ENCODE measurements at regions not wholly inside any gene's neighbourhood (a gene's known extent, or its start where the extent isn't known, plus 50 kb on each side); places are given as distances from the start of the nearest gene placed in this dataset.

GRCh38 chr4:187236209-187236890 lies 512.7 kb upstream of the FAT1 start:
- Histone ChIP-seq H3K9me3 (no peaks in the 10 kb centered on the region), H3K27me3 (no peaks in the 10 kb centered on the region), H3K36me3 (no peaks in the 10 kb centered on the region), H3K4me3 (ENCODE audit: low read depth in 1 of 2, low read length in 1 of 2) (no peak overlapping the region), H3K27ac (no peak overlapping the region), H3K4me1 (ENCODE audit: control insufficient read depth in 1 of 2, insufficient read depth in 1 of 2, low read depth in 1 of 2, low read length in 1 of 2) (no peaks in the 10 kb centered on the region)
- TF ChIP-seq CTCF (IDR thresholded peaks at IDR 0.05) = no peak

DNA sequence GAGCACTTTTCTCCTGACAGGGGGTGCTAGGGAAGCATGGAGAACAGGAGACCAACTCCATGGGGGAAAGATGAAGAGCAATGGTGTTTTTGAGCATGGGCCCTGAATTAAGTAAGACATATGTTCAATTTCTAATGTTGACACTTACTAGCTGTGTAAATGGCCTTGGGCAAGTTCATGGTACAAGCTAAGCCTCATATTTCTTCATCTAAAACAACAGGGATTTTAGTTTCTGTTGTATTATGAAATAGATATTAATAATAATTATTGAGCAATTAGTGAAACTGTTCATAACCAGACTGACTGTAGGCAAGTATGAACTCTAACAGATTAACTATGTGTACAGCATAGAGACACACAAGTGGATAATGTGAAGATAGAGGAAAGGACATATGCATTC lies 515.0 kb upstream of the FAT1 start:
- H3K27ac ChIP-seq = no peak overlapping the region
- no peaks in the 10 kb centered on the region for H3K4me1 ChIP-seq (ENCODE audit: control insufficient read depth in 1 of 2, insufficient read depth in 1 of 2, low read depth in 1 of 2, low read length in 1 of 2)
- TF ChIP-seq CTCF (IDR thresholded peaks at IDR 0.05) = no peak
- H3K36me3 ChIP-seq = no peaks in the 10 kb centered on the region
- no peaks in the 10 kb centered on the region for H3K9me3 ChIP-seq
- no peak overlapping the region for H3K4me3 ChIP-seq (ENCODE audit: low read depth in 1 of 2, low read length in 1 of 2)
- H3K27me3 ChIP-seq = no peaks in the 10 kb centered on the region

- no peak for TF ChIP-seq CTCF (IDR thresholded peaks at IDR 0.05)
- no peak overlapping the region for H3K27ac ChIP-seq
- H3K9me3 ChIP-seq = no peaks in the 10 kb centered on the region
- no peaks in the 10 kb centered on the region for H3K27me3 ChIP-seq
- no peak overlapping the region for H3K4me3 ChIP-seq (ENCODE audit: low read depth in 1 of 2, low read length in 1 of 2)
- no peaks in the 10 kb centered on the region for H3K4me1 ChIP-seq (ENCODE audit: control insufficient read depth in 1 of 2, insufficient read depth in 1 of 2, low read depth in 1 of 2, low read length in 1 of 2)
- H3K36me3 ChIP-seq = no peaks in the 10 kb centered on the region
These were observed 528.2 kb upstream of the FAT1 start for GRCh38 chr4:187251896-187252295.

DNA sequence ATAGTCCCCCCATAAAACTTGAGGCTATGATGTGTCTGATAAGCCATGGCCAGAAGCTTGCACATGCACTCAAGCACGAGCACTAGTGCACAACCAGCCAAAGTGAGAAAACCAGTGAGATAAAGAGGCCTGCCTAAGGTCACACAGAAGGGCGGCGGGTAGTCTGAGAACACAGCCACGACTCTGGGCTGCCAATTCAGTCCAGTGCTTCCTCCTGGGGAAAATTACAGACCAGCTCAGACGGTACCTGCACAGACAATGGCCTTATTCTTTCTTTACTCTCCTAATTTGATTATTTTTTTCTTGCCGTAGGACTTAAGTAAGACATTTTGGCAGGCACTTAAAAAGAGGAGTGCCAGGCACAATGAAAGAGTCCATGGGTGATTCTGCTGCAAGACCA lies 533.2 kb upstream of the FAT1 start:
- Histone ChIP-seq H3K9me3 (no peaks in the 10 kb centered on the region), H3K27me3 (no peaks in the 10 kb centered on the region), H3K27ac (no peak overlapping the region), H3K36me3 (no peaks in the 10 kb centered on the region), H3K4me3 (ENCODE audit: low read depth in 1 of 2, low read length in 1 of 2) (no peak overlapping the region), H3K4me1 (ENCODE audit: control insufficient read depth in 1 of 2, insufficient read depth in 1 of 2, low read depth in 1 of 2, low read length in 1 of 2) (no peaks in the 10 kb centered on the region)
- no peak for TF ChIP-seq CTCF (IDR thresholded peaks at IDR 0.05)

DNA sequence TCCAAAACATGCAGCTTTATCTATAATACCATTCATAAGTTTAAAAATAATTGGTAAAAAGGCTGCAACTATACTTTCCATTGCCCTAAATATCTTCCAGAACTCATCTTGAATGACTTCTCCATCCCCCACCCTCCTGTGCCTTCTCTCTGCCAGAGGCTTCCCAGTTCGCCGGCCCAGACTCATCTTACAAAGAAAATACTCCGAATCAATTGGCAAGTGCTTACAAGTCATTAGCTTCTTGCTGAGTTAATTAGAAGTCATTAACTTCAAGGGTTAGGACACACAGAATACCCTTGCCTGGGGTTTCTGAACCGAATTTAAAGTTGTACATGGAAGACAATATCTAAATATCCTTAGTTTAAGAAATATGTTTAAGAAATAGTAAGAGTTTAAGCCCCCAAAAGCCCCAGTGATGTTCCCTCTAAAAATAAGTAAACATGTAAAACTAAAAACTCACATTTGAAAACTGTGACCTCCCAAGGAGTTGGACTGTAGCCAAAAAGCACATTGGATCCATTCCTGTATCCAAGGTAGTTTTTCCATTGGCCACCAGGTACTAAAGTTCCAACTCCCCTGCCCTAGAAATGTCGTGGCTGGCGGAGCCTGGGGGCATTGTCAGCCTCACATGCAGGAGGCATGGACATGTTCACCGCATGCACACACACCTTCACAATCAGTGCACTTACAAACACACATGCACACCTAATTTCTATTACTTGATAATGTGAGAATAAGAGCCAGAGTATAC lies 535.2 kb upstream of the FAT1 start:
- H3K36me3 ChIP-seq = no peaks in the 10 kb centered on the region
- TF ChIP-seq CTCF (IDR thresholded peaks at IDR 0.05) = no peak
- H3K27ac ChIP-seq = no peak overlapping the region
- H3K4me3 ChIP-seq (ENCODE audit: low read depth in 1 of 2, low read length in 1 of 2) = no peak overlapping the region
- H3K27me3 ChIP-seq = no peaks in the 10 kb centered on the region
- no peaks in the 10 kb centered on the region for H3K4me1 ChIP-seq (ENCODE audit: control insufficient read depth in 1 of 2, insufficient read depth in 1 of 2, low read depth in 1 of 2, low read length in 1 of 2)
- H3K9me3 ChIP-seq = no peaks in the 10 kb centered on the region

Data from neutrophil (primary cell).